NCI-H2107 treated with DMSO at 0.1 percent for 48 hours (cell line): ENCODE measurements at regions not wholly inside any gene's neighbourhood (a gene's known extent, or its start where the extent isn't known, plus 50 kb on each side); places are given as distances from the start of the nearest gene placed in this dataset.
A peak's percentile ranks its signal among the peaks of the same experiment; 100 is the strongest.

Experiments used
- DNase-seq: peaks from one replicate; lab custom pipeline; 2025; ENCODE audit not compliant: unreplicated experiment; lab: John Stamatoyannopoulos, UW

DNA sequence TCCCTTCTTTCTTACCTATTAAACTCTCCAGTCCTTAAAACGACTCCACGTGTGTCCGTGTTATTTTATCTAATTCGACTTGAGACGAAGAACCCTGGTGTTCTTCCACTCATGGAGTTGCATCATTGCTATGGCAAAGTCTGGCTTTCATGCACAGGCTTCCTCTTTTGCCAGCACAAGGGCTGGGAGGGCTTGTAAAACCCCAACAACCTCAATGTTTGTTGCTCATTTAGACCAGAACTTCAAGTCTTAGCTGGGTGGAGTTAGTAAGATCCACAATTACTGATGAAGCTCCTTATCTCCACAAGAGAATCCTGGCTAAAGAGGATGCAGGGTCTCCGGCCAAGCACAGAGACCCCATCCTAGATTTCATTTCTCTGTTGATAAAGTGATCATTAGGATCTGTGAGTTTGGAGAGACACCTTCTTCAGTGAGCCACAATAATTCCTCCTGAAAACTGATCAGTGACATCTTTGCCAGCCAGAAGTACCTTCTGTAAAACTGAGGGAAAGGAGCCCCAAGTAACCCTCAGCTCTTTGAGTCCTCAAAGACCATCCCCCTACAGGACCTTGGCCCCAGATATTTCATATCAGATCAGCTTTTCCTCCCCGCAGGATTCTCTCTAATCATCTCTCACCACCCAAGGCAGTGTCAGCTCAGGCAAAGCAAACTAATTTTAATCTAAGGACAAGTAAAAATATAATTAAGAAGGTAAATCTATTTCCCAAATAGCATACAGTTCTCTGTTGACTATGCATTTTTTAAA, 514.6 kb downstream of the FUT8 start:
- DNase-seq, result no peak

GRCh38 chr14:65927931-65928356, 515.4 kb downstream of the FUT8 start:
- peak; percentile 91 for DNase-seq

DNA sequence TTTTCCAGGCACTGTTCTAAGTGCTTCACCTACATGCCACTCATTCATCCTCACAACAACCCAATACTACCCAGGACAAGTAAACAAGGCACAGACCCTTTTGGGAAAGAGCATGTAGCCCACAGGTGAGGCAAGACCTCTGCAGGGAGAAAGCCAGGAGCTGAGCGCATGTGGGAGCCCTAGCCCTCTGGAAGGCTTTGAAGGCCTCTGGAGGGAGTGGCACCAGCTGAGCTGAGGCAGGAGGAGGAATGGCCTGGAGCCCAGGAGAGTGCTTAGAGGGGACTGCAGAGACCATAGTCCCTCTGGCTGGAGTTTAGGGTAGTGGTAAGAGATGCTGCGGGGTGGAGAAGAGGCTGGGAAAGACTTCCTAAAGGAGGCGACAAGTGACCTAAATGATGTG, 516.5 kb downstream of the FUT8 start:
- no peak for DNase-seq

DNA sequence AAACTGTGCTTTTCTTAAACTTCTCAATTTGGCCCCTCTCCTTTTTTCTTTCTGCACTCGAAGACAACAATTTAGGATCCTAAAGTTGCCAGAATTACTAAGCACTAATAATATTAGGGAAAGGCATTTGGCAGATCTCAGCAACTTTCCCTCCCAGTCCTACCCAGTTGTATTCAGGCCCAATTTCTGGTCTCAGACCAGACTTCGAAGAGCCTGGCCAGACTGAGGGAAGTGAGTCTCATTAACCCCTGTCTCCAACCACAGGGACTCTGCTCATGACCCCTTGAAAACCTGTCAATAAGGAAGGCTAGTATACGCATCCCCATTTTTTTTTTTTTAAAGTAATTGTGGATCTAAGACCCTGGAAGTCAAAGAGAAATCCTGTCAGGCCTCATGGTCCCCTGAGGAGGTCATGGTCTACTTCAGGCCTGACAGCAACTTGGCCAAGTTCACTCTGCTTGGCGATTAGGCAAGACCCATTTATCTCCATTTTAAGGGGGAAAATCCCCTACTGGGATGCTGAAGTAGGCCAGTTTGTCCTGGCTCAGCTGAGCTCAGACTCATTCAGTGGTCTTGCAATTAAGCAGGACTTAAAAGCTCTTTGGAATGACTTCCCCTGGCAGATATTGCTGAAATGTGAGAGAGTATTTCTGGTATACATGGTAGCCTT, 521.0 kb downstream of the FUT8 start:
- DNase-seq, result no peak

DNA sequence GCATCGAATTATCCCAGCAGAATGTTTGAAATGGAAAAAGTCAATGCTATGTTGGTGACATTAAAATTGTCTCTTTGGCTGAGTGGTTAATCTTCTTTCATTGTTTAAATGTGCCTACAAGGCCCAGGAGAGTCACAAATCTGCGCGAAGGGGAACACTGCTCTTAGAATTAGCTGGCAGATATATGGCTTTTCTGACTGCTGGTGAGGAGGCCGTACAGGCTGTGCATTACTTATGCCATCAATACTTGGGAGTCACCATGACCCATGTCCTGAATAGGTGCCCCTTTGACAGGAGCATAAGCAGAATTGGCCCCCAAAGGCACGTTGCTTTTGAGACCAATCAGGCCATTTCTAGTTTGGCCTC, 521.5 kb downstream of the FUT8 start:
- no peak for DNase-seq

DNA sequence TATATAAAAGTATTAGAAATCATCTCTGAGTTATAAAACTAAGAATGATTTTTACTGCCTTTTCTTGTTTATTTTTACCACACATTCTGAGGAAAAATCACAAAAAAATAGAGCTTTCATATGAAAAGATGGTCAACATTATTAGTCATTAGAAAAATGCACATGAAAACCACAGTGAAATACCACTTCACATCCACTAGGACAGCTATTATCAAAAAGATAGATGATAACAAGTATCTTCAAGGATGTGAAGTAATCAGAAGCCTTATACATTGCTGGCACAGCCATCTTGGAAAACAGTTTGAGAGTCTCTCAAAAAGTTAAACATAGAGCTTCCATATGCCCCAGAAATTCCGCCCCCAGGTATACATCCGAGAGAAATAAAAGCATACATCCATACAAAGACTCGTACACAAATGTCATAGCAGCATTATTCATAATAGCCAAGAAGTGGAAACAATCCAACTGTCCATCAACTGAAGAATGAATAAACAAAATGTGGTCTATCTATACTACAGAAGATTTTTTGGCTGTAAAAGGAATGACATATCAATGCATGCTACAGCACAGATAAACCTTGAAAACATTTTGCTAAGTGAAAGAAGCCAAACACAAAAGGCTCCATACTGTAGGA, 523.9 kb downstream of the FUT8 start:
- no peak for DNase-seq

DNA sequence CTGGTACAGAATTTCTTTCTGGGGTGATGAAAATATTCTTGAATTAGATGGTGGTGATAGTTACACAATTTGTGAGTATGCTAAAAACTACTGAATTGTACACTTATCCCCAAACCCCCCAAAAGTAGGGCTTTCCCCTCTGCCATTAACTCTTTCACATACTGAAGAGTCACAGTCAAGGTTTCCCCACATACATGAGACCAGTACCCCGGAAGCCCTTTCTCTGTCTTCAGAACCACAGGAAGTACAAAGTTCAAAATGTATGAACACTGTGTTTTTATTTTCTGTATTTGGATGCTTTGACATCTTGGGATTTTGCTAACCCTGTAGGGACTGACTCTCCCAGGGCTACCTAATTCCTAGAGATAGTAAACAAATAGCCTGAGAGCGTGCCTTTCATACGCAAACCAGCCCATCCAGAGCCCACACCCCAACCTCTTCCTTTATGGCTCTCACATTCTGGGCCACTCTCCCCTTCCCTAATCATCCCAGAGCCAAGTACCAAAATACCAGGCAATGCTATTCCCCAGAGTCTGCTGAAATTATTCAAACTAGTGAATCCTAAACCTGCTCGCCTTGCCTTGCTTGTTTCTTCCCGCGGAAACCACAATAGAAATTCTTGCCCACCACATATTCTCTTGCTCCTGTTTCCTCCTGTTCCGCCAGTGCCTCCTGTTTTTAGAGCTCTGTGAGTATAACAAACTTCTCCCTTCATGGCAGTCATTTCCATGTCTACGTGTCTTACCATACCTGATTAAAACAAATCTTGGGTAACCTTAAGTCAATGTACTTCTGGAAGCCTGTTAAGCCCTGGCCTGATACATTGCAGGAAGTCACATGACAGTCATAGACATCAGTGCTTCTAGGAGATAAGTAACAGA, 524.8 kb downstream of the FUT8 start:
- no peak for DNase-seq

GRCh38 chr14:65937960-65938316, 525.4 kb downstream of the FUT8 start:
- DNase-seq, result no peak

GRCh38 chr14:65938738-65939137, 526.2 kb downstream of the FUT8 start:
- DNase-seq, result no peak

GRCh38 chr14:65939184-65939583, 526.7 kb downstream of the FUT8 start:
- DNase-seq, result no peak

GRCh38 chr14:65940056-65940735, 527.7 kb downstream of the FUT8 start:
- no peak for DNase-seq

- peak; percentile 83 for DNase-seq
These were observed 528.6 kb downstream of the FUT8 start for GRCh38 chr14:65941091-65941490.

- DNase-seq, result no peak
These were observed 530.6 kb downstream of the FUT8 start for GRCh38 chr14:65943150-65943549.

GRCh38 chr14:65943916-65944410, 531.4 kb downstream of the FUT8 start:
- DNase-seq, result no peak

DNA sequence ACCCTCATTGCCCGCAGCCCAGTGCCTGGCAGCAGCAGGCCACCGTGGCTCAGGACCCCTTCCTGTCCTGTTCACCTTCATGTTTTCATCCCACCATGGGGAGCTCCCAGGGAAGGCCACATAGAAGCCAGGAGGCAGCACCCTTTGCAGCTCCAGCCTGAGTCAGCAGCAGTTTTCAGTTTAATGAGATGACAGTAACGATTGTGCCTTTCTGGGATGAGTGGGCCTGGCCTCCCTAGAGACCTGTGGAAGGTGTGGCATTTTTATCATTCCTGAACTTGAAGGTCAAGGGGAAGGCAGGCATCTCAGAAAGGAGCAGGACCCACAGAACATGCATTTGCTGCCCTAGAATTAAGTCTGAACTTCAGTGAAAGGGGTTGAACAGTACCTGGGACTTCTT, 532.8 kb downstream of the FUT8 start:
- no peak for DNase-seq

DNA sequence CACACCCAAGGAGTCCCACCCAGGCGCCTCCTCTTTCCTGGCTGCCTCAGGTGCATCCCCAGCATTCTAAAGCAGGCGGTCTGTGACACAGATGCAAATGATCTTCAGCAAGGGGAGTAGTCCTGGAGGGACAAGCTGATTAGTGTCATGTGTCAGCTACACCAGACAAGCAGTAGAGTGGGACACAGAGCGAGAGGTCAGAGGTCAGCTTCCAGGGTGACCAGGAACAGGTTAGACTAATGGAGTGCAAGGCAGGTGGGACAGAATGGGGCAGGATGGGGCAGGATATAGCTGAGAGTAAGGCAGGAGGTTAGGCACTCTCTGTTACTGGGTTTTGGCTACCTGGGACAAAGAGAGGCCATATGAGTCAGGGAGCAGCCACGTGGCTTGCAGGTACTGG, 534.0 kb downstream of the FUT8 start:
- no peak for DNase-seq

GRCh38 chr14:65948302-65948701, 535.8 kb downstream of the FUT8 start:
- DNase-seq, result no peak

DNA sequence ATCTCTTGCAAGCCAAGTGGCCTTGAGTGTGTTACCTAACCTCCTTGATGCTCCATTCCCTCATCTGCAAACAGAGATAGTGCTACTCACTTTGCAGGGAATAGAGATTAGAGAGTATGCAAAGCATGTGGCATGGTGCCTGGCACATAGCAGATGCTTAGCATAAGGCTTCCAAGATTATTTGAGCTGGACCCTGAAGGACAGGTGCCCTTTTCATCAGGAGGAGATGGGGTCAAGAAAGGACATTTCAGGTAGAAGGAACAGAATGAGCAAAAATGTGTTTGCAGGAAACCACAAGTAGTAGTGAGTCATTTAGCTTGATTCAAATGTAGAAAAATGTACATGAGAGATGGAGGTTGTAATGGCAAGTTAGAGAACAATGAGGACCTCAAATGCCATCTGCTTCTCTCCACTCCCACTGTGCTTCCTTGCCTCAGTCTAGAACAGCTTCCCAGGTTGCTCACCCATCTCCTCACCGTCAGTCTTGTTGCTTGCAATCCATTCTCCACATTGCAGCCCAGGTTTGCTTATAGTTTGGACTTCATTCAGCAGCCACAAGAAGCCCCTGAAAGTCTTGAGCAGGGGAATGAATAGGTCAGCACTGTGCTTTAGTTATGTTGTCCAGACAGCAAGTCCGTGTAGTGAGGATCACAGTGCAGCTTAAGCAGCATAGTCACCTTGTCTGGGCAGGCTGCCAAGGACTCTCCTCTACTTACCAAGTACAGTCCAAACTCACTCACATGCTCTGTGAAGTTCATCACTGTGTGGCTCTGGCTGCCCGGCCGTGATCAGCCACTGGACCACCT, 536.3 kb upstream of the CCDC196 start:
- peak; percentile 52 for DNase-seq

DNA sequence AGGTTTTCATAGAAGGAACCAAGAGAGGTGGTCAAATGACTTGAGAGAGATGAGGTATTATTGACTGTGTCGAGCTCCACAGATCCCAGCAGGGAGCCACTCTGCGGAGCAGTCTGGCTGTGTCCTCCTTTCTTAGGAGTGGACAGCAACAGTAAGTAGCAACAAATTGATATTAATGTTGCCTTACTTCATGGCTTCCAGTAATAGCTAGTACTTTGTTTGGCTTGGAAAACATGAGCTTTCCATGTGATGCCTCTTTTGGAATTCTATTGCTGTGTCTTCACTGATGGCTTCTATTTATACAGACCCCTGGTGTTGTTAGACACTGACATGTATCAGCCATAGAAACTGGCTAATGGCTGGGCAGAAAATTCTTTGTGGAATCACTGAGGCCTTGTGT, 531.2 kb upstream of the CCDC196 start:
- DNase-seq, result no peak
